ENCODE measurements at regions not wholly inside any gene's neighbourhood (a gene's known extent, or its start where the extent isn't known, plus 50 kb on each side); places are given as distances from the start of the nearest gene placed in this dataset.

- Histone ChIP-seq H3K9me3 (replicated peaks in 1 of 3) (no peaks in the 10 kb centered on the region), H3K36me3 (replicated peaks in 1 of 2) (no peaks in the 10 kb centered on the region), H3K4me3 (no peak overlapping the region), H3K27ac (no peak overlapping the region), H3K27me3 (no peaks in the 10 kb centered on the region), H3K4me1 (replicated peaks in 1 of 2) (no peaks in the 10 kb centered on the region)
- WGBS, 4 donors, result 83 to 91% (median 88%) methylated on average over 24 of the region's 24 CpGs
- DNase-seq, result no peak
- intact Hi-C loops (cut with DNase I), result no loop called here
- no peak for TF ChIP-seq POLR2A (IDR thresholded peaks at IDR 0.05)
- TF ChIP-seq, protein P1, sequence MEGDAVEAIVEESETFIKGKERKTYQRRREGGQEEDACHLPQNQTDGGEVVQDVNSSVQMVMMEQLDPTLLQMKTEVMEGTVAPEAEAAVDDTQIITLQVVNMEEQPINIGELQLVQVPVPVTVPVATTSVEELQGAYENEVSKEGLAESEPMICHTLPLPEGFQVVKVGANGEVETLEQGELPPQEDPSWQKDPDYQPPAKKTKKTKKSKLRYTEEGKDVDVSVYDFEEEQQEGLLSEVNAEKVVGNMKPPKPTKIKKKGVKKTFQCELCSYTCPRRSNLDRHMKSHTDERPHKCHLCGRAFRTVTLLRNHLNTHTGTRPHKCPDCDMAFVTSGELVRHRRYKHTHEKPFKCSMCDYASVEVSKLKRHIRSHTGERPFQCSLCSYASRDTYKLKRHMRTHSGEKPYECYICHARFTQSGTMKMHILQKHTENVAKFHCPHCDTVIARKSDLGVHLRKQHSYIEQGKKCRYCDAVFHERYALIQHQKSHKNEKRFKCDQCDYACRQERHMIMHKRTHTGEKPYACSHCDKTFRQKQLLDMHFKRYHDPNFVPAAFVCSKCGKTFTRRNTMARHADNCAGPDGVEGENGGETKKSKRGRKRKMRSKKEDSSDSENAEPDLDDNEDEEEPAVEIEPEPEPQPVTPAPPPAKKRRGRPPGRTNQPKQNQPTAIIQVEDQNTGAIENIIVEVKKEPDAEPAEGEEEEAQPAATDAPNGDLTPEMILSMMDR (IDR thresholded peaks at IDR 0.05), result no peak
Measured at GRCh38 chr4:136355970-136356369, 1176.3 kb downstream of the PCDH18 start.

- Histone ChIP-seq H3K4me3 (no peak overlapping the region), H3K27me3 (no peaks in the 10 kb centered on the region), H3K36me3 (replicated peaks in 1 of 2) (no peaks in the 10 kb centered on the region), H3K27ac (no peak overlapping the region), H3K4me1 (replicated peaks in 1 of 2) (no peaks in the 10 kb centered on the region), H3K9me3 (replicated peaks in 1 of 3) (no peaks in the 10 kb centered on the region)
- DNase-seq, result no peak
- intact Hi-C loops (cut with DNase I), result no loop called here
- TF ChIP-seq, protein P1 (IDR thresholded peaks at IDR 0.05), result no peak
- no peak for TF ChIP-seq POLR2A (IDR thresholded peaks at IDR 0.05)
- WGBS, 4 donors, result 71 to 79% (median 73%) methylated on average over 3 of the region's 3 CpGs
Measured at GRCh38 chr4:136343340-136343739, 1189.0 kb downstream of the PCDH18 start.

- TF ChIP-seq, protein P1 (IDR thresholded peaks at IDR 0.05), result no peak
- TF ChIP-seq POLR2A (IDR thresholded peaks at IDR 0.05), result no peak
- no peaks in the 10 kb centered on the region for H3K4me1 ChIP-seq (replicated peaks in 1 of 2)
- H3K36me3 ChIP-seq (replicated peaks in 1 of 2), result no peaks in the 10 kb centered on the region
- WGBS, 4 donors, result 71 to 81% (median 75%) methylated on average over 3 of the region's 3 CpGs
- no peak for DNase-seq
- H3K9me3 ChIP-seq (replicated peaks in 1 of 3), result no peaks in the 10 kb centered on the region
- no peaks in the 10 kb centered on the region for H3K27me3 ChIP-seq
- no peak overlapping the region for H3K27ac ChIP-seq
- no peak overlapping the region for H3K4me3 ChIP-seq
- intact Hi-C loops (cut with DNase I), result no loop called here
Measured at GRCh38 chr4:136342666-136343065, 1189.6 kb downstream of the PCDH18 start.

- H3K4me3 ChIP-seq, result no peak overlapping the region
- H3K27ac ChIP-seq, result no peak overlapping the region
- intact Hi-C loops (cut with DNase I), result no loop called here
- H3K9me3 ChIP-seq (replicated peaks in 1 of 3), result no peaks in the 10 kb centered on the region
- no peaks in the 10 kb centered on the region for H3K36me3 ChIP-seq (replicated peaks in 1 of 2)
- TF ChIP-seq, protein P1 (IDR thresholded peaks at IDR 0.05), result no peak
- TF ChIP-seq POLR2A (IDR thresholded peaks at IDR 0.05), result no peak
- no peaks in the 10 kb centered on the region for H3K27me3 ChIP-seq
- H3K4me1 ChIP-seq (replicated peaks in 1 of 2), result no peaks in the 10 kb centered on the region
- no peak for DNase-seq
- 40 to 79% (median 74%) methylated on average over 1 to 4 of the region's 4 CpGs for WGBS, 4 donors
Measured at GRCh38 chr4:136337216-136337615, 1195.1 kb downstream of the PCDH18 start.
